ENCODE measurements at regions not wholly inside any gene's neighbourhood (a gene's known extent, or its start where the extent isn't known, plus 50 kb on each side); places are given as distances from the start of the nearest gene placed in this dataset.

- Mint-ChIP-seq H3K36me3 (peaks cover 15% of the 10 kb centered on the region), H3K27me3 (ENCODE audit: low read depth) (no peaks in the 10 kb centered on the region), H3K4me1 (no peaks in the 10 kb centered on the region), H3K27ac (no peak overlapping the region), H3K4me3 (no peak overlapping the region), H3K9me3 (peaks cover 23% of the 10 kb centered on the region)
- CTCF ChIA-PET: no interaction called here
- TF ChIP-seq JUN (CRISPR knock-in tag; IDR thresholded peaks at IDR 0.05) (no peak), E2F1 (CRISPR knock-in tag; IDR thresholded peaks at IDR 0.05) (no peak), ZNF317 (CRISPR knock-in tag; IDR thresholded peaks at IDR 0.05; ENCODE audit: borderline replicate concordance, low read depth) (no peak), E2F4 (CRISPR knock-in tag; IDR thresholded peaks at IDR 0.05; ENCODE audit: borderline replicate concordance, low read depth) (no peak), ZNF671 (CRISPR knock-in tag; IDR thresholded peaks at IDR 0.05) (no peak), NFATC4 (CRISPR knock-in tag; IDR thresholded peaks at IDR 0.05) (no peak), FOXJ3 (CRISPR knock-in tag; IDR thresholded peaks at IDR 0.05; ENCODE audit: borderline replicate concordance) (no peak), TCF7 (CRISPR knock-in tag; IDR thresholded peaks at IDR 0.05; ENCODE audit: low read depth) (no peak), ARID4B (CRISPR knock-in tag; IDR thresholded peaks at IDR 0.05; ENCODE audit: borderline replicate concordance) (no peak), TEAD4 (CRISPR knock-in tag; IDR thresholded peaks at IDR 0.05) (no peak), PRDM15 (CRISPR knock-in tag; IDR thresholded peaks at IDR 0.05) (no peak), RORB (CRISPR knock-in tag; IDR thresholded peaks at IDR 0.05) (no peak), MAX (CRISPR knock-in tag; IDR thresholded peaks at IDR 0.05) (no peak)
- POLR2A ChIA-PET: no interaction called here
- DNase-seq (ENCODE audit: low spot score) (no peak), ATAC-seq (no peak)
These were observed 1654.2 kb upstream of the SLC39A10 start for GRCh38 chr2:194002699-194003368.

- no peak for ATAC-seq
- no peak overlapping the region for H3K4me3 Mint-ChIP-seq
- POLR2A ChIA-PET: no interaction called here
These were observed 1666.2 kb upstream of the SLC39A10 start for GRCh38 chr2:193990868-193991267.

More at GRCh38 chr2:193990868-193991267, 1666.2 kb upstream of the SLC39A10 start:
- Mint-ChIP-seq H3K4me1 (peaks cover 7% of the 10 kb centered on the region; the same call in 1 of the 2 replicates), H3K9me3 (no peaks in the 10 kb centered on the region), H3K36me3 (no peaks in the 10 kb centered on the region), H3K27me3 (ENCODE audit: low read depth) (no peaks in the 10 kb centered on the region), H3K27ac (no peak overlapping the region)
- no peak for DNase-seq (ENCODE audit: low spot score)
- no peak for TF ChIP-seq HMGA2 (CRISPR knock-in tag; IDR thresholded peaks at IDR 0.05)
- no peak for TF ChIP-seq ZNF121 (CRISPR knock-in tag; IDR thresholded peaks at IDR 0.05)
- CTCF ChIA-PET: no interaction called here

Measured in WTC11 (cell line).